T-helper 1 cell treated with Interleukin-12 subunit alpha and Interleukin-12 subunit beta and Interleukin-4 antibody, amounts not matched to agents 30 μg/mL and 1 μg/mL, for 36 hours (primary cell): ENCODE measurements at regions not wholly inside any gene's neighbourhood (a gene's known extent, or its start where the extent isn't known, plus 50 kb on each side); places are given as distances from the start of the nearest gene placed in this dataset.
"Not testable (repeated sequence)": the region's sequence is repeated elsewhere in the genome, so short reads cannot be mapped to it uniquely, and the experiment has no call there.

Source experiments
- H3K27ac Mint-ChIP-seq: one replicate; pipeline ENCODE4 v1.8.0; 2021; ENCODE audit warnings: mild to moderate bottlenecking, mixed read lengths
- H3K27me3 Mint-ChIP-seq: one replicate; pipeline ENCODE4 v1.8.0; 2021; ENCODE audit warnings: low read depth, mixed read lengths
- H3K36me3 Mint-ChIP-seq: one replicate; pipeline ENCODE4 v1.8.0; 2021; ENCODE audit warnings: low read depth, mixed read lengths
- H3K4me1 Mint-ChIP-seq: one replicate; pipeline ENCODE4 v1.8.0; 2021; ENCODE audit warnings: low read depth, mixed read lengths
- H3K4me3 Mint-ChIP-seq: one replicate; pipeline ENCODE4 v1.8.0; 2021; ENCODE audit warnings: mild to moderate bottlenecking, moderate library complexity, mixed read lengths
- H3K9me3 Mint-ChIP-seq: one replicate; pipeline ENCODE4 v1.8.0; 2021; ENCODE audit warnings: mixed read lengths

GRCh38 chr1:88566615-88567387, 117.3 kb upstream of the PKN2 start:
- Mint-ChIP-seq H3K4me1 (no peaks in the 10 kb centered on the region), H3K36me3 (no peaks in the 10 kb centered on the region), H3K9me3 (no peaks in the 10 kb centered on the region), H3K27me3 (peaks cover 8% of the 10 kb centered on the region), H3K4me3 (no peak overlapping the region), H3K27ac (no peak overlapping the region)

GRCh38 chr1:88571506-88571905, 112.6 kb upstream of the PKN2 start:
- Mint-ChIP-seq H3K4me1 (no peaks in the 10 kb centered on the region), H3K4me3 (no peak overlapping the region), H3K9me3 (no peaks in the 10 kb centered on the region), H3K27ac (no peak overlapping the region), H3K36me3 (no peaks in the 10 kb centered on the region), H3K27me3 (peaks cover 12% of the 10 kb centered on the region)

GRCh38 chr1:88579598-88579997, 104.5 kb upstream of the PKN2 start:
- Mint-ChIP-seq H3K4me3 (no peak overlapping the region), H3K27ac (no peak overlapping the region), H3K9me3 (no peaks in the 10 kb centered on the region), H3K4me1 (no peaks in the 10 kb centered on the region), H3K36me3 (no peaks in the 10 kb centered on the region), H3K27me3 (peaks cover 5% of the 10 kb centered on the region)

GRCh38 chr1:88581703-88582102, 102.4 kb upstream of the PKN2 start:
- no peaks in the 10 kb centered on the region for H3K4me1 Mint-ChIP-seq
- no peak overlapping the region for H3K27ac Mint-ChIP-seq
- H3K36me3 Mint-ChIP-seq = no peaks in the 10 kb centered on the region
- H3K27me3 Mint-ChIP-seq = peaks cover 17% of the 10 kb centered on the region
- H3K9me3 Mint-ChIP-seq = no peaks in the 10 kb centered on the region
- no peak overlapping the region for H3K4me3 Mint-ChIP-seq

GRCh38 chr1:88593358-88593757, 90.7 kb upstream of the PKN2 start:
- H3K36me3 Mint-ChIP-seq = no peaks in the 10 kb centered on the region
- no peak overlapping the region for H3K27ac Mint-ChIP-seq
- H3K9me3 Mint-ChIP-seq = peaks cover 3% of the 10 kb centered on the region
- H3K27me3 Mint-ChIP-seq = no peaks in the 10 kb centered on the region
- H3K4me1 Mint-ChIP-seq = no peaks in the 10 kb centered on the region
- H3K4me3 Mint-ChIP-seq = no peak overlapping the region

- no peaks in the 10 kb centered on the region for H3K36me3 Mint-ChIP-seq
- no peaks in the 10 kb centered on the region for H3K27me3 Mint-ChIP-seq
- no peaks in the 10 kb centered on the region for H3K9me3 Mint-ChIP-seq
- no peak overlapping the region for H3K4me3 Mint-ChIP-seq
- no peaks in the 10 kb centered on the region for H3K4me1 Mint-ChIP-seq
- H3K27ac Mint-ChIP-seq = no peak overlapping the region
These were observed 88.6 kb upstream of the PKN2 start for GRCh38 chr1:88595355-88596002.

- not testable (repeated sequence) for H3K36me3 Mint-ChIP-seq, H3K9me3 Mint-ChIP-seq, H3K4me3 Mint-ChIP-seq, H3K27ac Mint-ChIP-seq, H3K27me3 Mint-ChIP-seq, H3K4me1 Mint-ChIP-seq
These were observed 86.1 kb upstream of the PKN2 start for GRCh38 chr1:88597973-88598372.

- no peaks in the 10 kb centered on the region for H3K9me3 Mint-ChIP-seq
- H3K27me3 Mint-ChIP-seq = peaks cover 4% of the 10 kb centered on the region
- H3K27ac Mint-ChIP-seq = no peak overlapping the region
- no peak overlapping the region for H3K4me3 Mint-ChIP-seq
- H3K36me3 Mint-ChIP-seq = no peaks in the 10 kb centered on the region
- no peaks in the 10 kb centered on the region for H3K4me1 Mint-ChIP-seq
These were observed 75.7 kb upstream of the PKN2 start for GRCh38 chr1:88608139-88608943.

GRCh38 chr1:88609051-88609450, 75.0 kb upstream of the PKN2 start:
- Mint-ChIP-seq H3K27me3 (peaks cover 4% of the 10 kb centered on the region), H3K9me3 (no peaks in the 10 kb centered on the region), H3K4me3 (no peak overlapping the region), H3K36me3 (no peaks in the 10 kb centered on the region), H3K27ac (no peak overlapping the region), H3K4me1 (no peaks in the 10 kb centered on the region)

GRCh38 chr1:88610687-88611086, 73.4 kb upstream of the PKN2 start:
- no peaks in the 10 kb centered on the region for H3K36me3 Mint-ChIP-seq
- no peak overlapping the region for H3K27ac Mint-ChIP-seq
- H3K4me3 Mint-ChIP-seq = no peak overlapping the region
- H3K4me1 Mint-ChIP-seq = no peaks in the 10 kb centered on the region
- H3K9me3 Mint-ChIP-seq = no peaks in the 10 kb centered on the region
- peaks cover 4% of the 10 kb centered on the region for H3K27me3 Mint-ChIP-seq

- H3K36me3 Mint-ChIP-seq = no peaks in the 10 kb centered on the region
- H3K4me3 Mint-ChIP-seq = no peak overlapping the region
- H3K9me3 Mint-ChIP-seq = peaks cover 4% of the 10 kb centered on the region
- no peak overlapping the region for H3K27ac Mint-ChIP-seq
- H3K4me1 Mint-ChIP-seq = no peaks in the 10 kb centered on the region
- peaks cover 4% of the 10 kb centered on the region for H3K27me3 Mint-ChIP-seq
These were observed 71.8 kb upstream of the PKN2 start for GRCh38 chr1:88612292-88612691.

GRCh38 chr1:88612773-88613172, 71.3 kb upstream of the PKN2 start:
- H3K36me3 Mint-ChIP-seq = no peaks in the 10 kb centered on the region
- H3K27me3 Mint-ChIP-seq = peaks cover 4% of the 10 kb centered on the region
- H3K9me3 Mint-ChIP-seq = peaks cover 6% of the 10 kb centered on the region
- no peaks in the 10 kb centered on the region for H3K4me1 Mint-ChIP-seq
- H3K27ac Mint-ChIP-seq = no peak overlapping the region
- no peak overlapping the region for H3K4me3 Mint-ChIP-seq

GRCh38 chr1:88618331-88618730, 65.7 kb upstream of the PKN2 start:
- Mint-ChIP-seq H3K9me3 (peaks cover 39% of the 10 kb centered on the region), H3K36me3 (no peaks in the 10 kb centered on the region), H3K27ac (no peak overlapping the region), H3K4me3 (no peak overlapping the region), H3K27me3 (no peaks in the 10 kb centered on the region), H3K4me1 (no peaks in the 10 kb centered on the region)

- H3K27me3 Mint-ChIP-seq, H3K4me3 Mint-ChIP-seq, H3K36me3 Mint-ChIP-seq, H3K4me1 Mint-ChIP-seq, H3K27ac Mint-ChIP-seq: not testable (repeated sequence)
- peaks cover 31% of the 10 kb centered on the region for H3K9me3 Mint-ChIP-seq
These were observed 61.0 kb upstream of the PKN2 start for GRCh38 chr1:88623101-88623500.
